Kidney epithelial cell (primary cell): ENCODE measurements at regions not wholly inside any gene's neighbourhood (a gene's known extent, or its start where the extent isn't known, plus 50 kb on each side); places are given as distances from the start of the nearest gene placed in this dataset.
A peak's percentile ranks its signal among the peaks of the same experiment; 100 is the strongest.

Experiments
- DNase-seq: peaks from one replicate; pipeline ENCODE4 v3.0.0-alpha.2; 2010; ENCODE audit warnings: low read depth
- H3K27me3 ChIP-seq: 2 replicates; pipeline ENCODE4 v1.6.0; 2011; ENCODE audit warnings: low read length; ENCODE audit not compliant: control insufficient read depth, insufficient read depth
- H3K36me3 ChIP-seq: 2 replicates; pipeline ENCODE4 v1.5.1; 2011; ENCODE audit warnings: low read length; ENCODE audit not compliant: control insufficient read depth, insufficient read depth
- H3K4me3 ChIP-seq: 2 replicates; pipeline ENCODE4 v1.5.1; 2011; ENCODE audit warnings: low read depth, mild to moderate bottlenecking, control low read depth, low read length
- TF ChIP-seq, protein P1 (sequence below): IDR thresholded peaks from 2 replicates; pipeline ENCODE4 v1.5.1; 2011; ENCODE audit warnings: mild to moderate bottlenecking, moderate library complexity, low read length, control low read depth, inconsistent platforms; ENCODE audit not compliant: insufficient read depth, poor library complexity, severe bottlenecking

DNA sequence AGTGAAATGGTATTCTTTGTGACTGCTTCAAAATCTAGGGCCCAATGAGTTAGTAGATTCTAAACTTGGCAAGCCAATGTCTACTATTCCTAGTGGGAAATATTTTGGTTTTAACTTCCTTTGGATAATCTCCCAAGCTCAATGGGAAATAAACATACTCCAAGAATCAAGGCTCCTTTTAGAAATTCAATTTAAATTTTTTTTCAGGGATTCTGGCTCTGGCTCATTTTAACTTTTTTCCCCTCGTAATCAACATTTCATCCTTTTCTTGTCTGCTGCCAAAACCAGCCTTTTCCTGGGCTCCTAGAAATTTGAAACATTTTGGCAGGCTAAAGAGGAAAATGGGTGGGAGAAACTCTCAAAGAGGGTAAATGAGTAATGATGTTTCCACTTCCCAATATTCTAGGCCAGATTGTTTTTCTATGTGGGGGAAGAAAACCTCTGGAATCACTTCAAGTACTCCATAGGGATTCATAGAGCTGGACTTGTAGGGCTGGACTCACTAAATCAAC, 85.6 kb upstream of the AGR3 start:
- no peak for DNase-seq
- TF ChIP-seq, protein P1, sequence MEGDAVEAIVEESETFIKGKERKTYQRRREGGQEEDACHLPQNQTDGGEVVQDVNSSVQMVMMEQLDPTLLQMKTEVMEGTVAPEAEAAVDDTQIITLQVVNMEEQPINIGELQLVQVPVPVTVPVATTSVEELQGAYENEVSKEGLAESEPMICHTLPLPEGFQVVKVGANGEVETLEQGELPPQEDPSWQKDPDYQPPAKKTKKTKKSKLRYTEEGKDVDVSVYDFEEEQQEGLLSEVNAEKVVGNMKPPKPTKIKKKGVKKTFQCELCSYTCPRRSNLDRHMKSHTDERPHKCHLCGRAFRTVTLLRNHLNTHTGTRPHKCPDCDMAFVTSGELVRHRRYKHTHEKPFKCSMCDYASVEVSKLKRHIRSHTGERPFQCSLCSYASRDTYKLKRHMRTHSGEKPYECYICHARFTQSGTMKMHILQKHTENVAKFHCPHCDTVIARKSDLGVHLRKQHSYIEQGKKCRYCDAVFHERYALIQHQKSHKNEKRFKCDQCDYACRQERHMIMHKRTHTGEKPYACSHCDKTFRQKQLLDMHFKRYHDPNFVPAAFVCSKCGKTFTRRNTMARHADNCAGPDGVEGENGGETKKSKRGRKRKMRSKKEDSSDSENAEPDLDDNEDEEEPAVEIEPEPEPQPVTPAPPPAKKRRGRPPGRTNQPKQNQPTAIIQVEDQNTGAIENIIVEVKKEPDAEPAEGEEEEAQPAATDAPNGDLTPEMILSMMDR, result no peak

DNA sequence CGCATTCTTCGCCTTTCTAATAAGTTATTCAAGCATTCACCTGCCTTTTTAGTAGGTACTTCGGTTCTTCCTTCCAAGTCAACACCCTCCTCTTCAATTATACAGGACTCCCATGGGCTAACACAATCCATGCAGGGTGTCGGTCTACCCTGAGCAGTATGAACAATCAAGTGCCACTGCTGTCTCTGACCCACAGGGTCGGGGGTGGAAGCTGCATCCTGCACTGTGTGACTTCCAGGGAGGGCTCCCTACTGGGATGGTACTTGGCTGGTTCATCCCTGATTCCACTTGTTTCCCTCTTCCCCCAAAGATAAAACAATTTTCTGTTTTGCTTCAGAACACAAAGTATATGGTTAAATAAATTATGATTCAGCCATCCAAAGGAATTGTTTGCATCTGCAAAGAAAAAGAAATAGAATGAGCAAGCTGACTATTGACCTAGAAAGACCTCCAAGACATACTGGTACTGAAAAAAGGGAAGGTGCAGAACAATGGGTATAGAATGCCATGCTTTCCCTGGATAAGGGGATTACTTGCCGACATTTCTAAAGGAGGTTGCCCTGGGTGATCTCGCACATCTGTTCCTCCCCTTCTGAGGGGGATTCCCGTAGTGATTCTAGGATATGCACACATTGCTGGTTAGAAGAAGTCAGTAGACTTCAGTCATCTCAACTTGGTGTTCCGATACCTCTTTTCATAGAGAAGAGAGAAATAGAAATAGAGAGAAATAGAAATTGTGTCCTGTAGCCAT, 89.1 kb upstream of the AGR3 start:
- H3K36me3 ChIP-seq, result no peaks in the 10 kb centered on the region
- H3K27me3 ChIP-seq, result no peaks in the 10 kb centered on the region
- no peak overlapping the region for H3K4me3 ChIP-seq
- TF ChIP-seq, protein P1, result no peak
- DNase-seq, result no peak

More for the DNA sequence above, 85.6 kb upstream of the AGR3 start:
- Histone ChIP-seq H3K27me3 (no peaks in the 10 kb centered on the region), H3K4me3 (no peak overlapping the region), H3K36me3 (no peaks in the 10 kb centered on the region)

DNA sequence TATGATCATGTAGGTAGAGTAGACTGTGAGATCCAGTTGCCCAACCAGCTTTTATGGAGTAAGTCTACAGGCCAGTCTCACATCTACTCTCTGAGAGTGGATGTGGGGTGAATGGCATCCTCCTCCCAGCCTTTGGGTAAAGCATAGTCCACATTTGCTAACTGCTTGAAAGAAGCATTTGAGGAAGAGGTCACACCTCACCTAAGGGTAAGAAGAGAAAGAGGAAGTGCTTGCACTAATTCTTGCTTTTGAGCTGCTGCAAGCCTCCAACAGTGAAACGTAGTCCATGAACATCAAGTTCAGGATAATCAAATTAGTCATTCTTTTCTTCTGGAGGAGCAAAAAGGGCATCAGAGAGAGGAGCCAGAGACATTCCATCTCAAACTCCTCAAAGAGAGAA, 93.9 kb upstream of the AGR3 start:
- H3K27me3 ChIP-seq, result no peaks in the 10 kb centered on the region
- TF ChIP-seq, protein P1, result no peak
- no peak for DNase-seq
- H3K36me3 ChIP-seq, result no peaks in the 10 kb centered on the region
- H3K4me3 ChIP-seq, result no peak overlapping the region

GRCh38 chr7:16978358-16979244, 96.8 kb upstream of the AGR3 start:
- TF ChIP-seq, protein P1, result no peak
- H3K27me3 ChIP-seq, result no peaks in the 10 kb centered on the region
- H3K4me3 ChIP-seq, result no peak overlapping the region
- H3K36me3 ChIP-seq, result no peaks in the 10 kb centered on the region
- peak; percentile 38 for DNase-seq

GRCh38 chr7:16980539-16980938, 98.8 kb upstream of the AGR3 start:
- no peaks in the 10 kb centered on the region for H3K27me3 ChIP-seq
- TF ChIP-seq, protein P1, result no peak
- no peak overlapping the region for H3K4me3 ChIP-seq
- H3K36me3 ChIP-seq, result no peaks in the 10 kb centered on the region
- no peak for DNase-seq
